ENCODE measurements at regions not wholly inside any gene's neighbourhood (a gene's known extent, or its start where the extent isn't known, plus 50 kb on each side); places are given as distances from the start of the nearest gene placed in this dataset.
A peak's percentile ranks its signal among the peaks of the same experiment; 100 is the strongest.

DNA sequence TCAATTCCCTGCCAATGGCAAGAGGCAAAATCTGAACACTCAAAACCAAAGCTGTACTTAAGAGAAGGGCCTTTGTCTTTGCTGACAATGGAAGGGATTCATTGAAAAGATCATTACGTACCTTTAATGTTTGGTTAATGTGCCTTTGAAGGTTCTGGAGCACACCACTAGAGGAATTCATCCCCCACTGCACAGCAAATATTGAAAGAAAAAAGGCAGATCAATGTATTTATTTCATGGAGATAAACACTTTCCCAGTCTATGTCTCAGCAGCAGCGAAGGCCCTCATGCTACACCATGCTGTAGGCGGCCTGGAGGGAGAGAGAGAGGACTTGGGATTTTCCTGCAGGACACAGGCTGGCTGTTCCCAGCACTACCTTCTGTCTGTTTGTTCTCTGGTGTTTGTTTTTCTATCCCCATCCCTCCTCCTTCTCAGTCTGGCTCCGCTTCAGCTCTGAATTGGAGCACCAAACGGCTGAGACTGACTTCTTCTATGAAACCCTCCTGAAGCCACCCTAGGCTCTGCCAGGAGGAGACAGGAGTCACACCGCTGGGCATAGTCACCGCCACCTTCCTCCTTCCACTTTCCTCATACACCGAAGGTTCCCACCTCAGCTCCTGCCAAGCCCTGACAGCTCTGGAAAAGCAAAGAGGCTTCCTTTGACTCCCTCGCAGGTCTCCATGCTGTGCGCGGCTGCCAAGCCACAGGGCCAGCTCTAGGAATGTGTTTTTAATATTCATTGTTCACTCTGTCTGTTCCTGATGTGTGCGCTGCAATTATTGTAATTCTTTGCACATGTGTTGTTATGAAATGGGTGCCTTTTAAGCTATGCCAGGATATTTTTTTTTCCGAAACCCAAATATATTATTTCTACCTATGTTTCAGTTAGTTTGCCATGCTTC lies 301.5 kb downstream of the FZD1 start (continued):
- TF ChIP-seq, protein P1, sequence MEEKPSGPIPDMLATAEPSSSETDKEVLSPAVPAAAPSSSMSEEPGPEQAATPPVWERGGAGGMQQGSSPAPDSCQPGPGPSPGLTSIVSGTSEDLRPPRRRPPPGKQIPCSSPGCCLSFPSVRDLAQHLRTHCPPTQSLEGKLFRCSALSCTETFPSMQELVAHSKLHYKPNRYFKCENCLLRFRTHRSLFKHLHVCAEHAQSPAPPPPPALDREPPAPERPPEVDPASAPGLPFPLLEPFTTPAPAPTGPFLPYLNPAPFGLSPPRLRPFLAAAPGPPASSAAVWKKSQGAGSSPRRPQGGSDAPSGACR (CRISPR knock-in tag; IDR thresholded peaks at IDR 0.05): no peak
- TF ChIP-seq KDM2A (CRISPR knock-in tag; IDR thresholded peaks at IDR 0.05; ENCODE audit: borderline replicate concordance, low read depth) (no peak; the same call in 1 of the 2 replicates), ZNF577 (CRISPR knock-in tag; IDR thresholded peaks at IDR 0.05; ENCODE audit: borderline replicate concordance, low read depth) (no peak), KAT2B (IDR thresholded peaks at IDR 0.05; ENCODE audit: borderline replicate concordance, low read depth, low read length) (no peak), NKX3-1 (CRISPR knock-in tag; IDR thresholded peaks at IDR 0.05) (no peak), GATAD2A (CRISPR knock-in tag; IDR thresholded peaks at IDR 0.05) (peak; percentile 70), TARDBP (CRISPR knock-in tag; IDR thresholded peaks at IDR 0.05) (peak; percentile 76), SSRP1 (CRISPR knock-in tag; IDR thresholded peaks at IDR 0.05) (no peak), WIZ (CRISPR knock-in tag; IDR thresholded peaks at IDR 0.05) (no peak), ZNF343 (CRISPR knock-in tag; IDR thresholded peaks at IDR 0.05) (no peak), KMT2B (CRISPR knock-in tag; IDR thresholded peaks at IDR 0.05) (no peak), PITX1 (CRISPR knock-in tag; IDR thresholded peaks at IDR 0.05) (no peak), ZNF383 (CRISPR knock-in tag; IDR thresholded peaks at IDR 0.05; ENCODE audit: borderline replicate concordance) (no peak), POLR2AphosphoS2 (IDR thresholded peaks at IDR 0.05; ENCODE audit: low read depth, low read length) (no peak), ZNF460 (CRISPR knock-in tag; IDR thresholded peaks at IDR 0.05; ENCODE audit: borderline replicate concordance) (no peak), HIVEP1 (CRISPR knock-in tag; IDR thresholded peaks at IDR 0.05) (no peak), NCOR1 (IDR thresholded peaks at IDR 0.05; ENCODE audit: borderline replicate concordance, low read length) (peak; percentile 64; the same call in 1 of the 2 replicates), ZSCAN22 (CRISPR knock-in tag; IDR thresholded peaks at IDR 0.05) (no peak), ZNF674 (CRISPR knock-in tag; IDR thresholded peaks at IDR 0.05; ENCODE audit: low read depth) (no peak), PHF5A (CRISPR knock-in tag; IDR thresholded peaks at IDR 0.05; ENCODE audit: low read depth, unreplicated experiment) (no peak)
- TF ChIP-seq, protein P2, sequence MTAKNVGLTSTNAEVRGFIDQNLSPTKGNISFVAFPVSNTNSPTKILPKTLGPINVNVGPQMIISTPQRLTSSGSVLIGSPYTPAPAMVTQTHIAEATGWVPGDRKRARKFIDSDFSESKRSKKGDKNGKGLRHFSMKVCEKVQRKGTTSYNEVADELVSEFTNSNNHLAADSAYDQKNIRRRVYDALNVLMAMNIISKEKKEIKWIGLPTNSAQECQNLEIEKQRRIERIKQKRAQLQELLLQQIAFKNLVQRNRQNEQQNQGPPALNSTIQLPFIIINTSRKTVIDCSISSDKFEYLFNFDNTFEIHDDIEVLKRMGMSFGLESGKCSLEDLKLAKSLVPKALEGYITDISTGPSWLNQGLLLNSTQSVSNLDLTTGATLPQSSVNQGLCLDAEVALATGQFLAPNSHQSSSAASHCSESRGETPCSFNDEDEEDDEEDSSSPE (CRISPR knock-in tag; IDR thresholded peaks at IDR 0.05): peak; percentile 42; the same call in 1 of the 2 replicates
- TF ChIP-seq, protein P3, sequence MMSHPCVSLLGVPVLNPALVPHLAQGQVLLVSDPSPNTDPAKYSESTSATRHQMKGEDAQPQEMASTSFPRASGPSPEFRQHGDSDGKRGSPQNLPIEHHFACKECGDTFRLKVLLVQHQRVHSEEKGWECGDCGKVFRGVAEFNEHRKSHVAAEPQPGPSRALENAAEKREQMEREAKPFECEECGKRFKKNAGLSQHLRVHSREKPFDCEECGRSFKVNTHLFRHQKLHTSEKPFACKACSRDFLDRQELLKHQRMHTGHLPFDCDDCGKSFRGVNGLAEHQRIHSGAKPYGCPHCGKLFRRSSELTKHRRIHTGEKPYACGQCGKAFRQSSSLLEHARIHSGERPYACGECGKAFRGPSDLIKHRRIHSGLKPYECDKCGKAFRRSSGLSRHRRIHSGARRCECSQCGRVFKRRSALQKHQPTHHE (CRISPR knock-in tag; IDR thresholded peaks at IDR 0.05; ENCODE audit: borderline replicate concordance): no peak
- TF ChIP-seq, protein P4, sequence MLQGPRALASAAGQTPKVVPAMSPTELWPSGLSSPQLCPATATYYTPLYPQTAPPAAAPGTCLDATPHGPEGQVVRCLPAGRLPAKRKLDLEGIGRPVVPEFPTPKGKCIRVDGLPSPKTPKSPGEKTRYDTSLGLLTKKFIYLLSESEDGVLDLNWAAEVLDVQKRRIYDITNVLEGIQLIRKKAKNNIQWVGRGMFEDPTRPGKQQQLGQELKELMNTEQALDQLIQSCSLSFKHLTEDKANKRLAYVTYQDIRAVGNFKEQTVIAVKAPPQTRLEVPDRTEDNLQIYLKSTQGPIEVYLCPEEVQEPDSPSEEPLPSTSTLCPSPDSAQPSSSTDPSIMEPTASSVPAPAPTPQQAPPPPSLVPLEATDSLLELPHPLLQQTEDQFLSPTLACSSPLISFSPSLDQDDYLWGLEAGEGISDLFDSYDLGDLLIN (CRISPR knock-in tag; IDR thresholded peaks at IDR 0.05; ENCODE audit: borderline replicate concordance): no peak
- TF ChIP-seq, protein P5, sequence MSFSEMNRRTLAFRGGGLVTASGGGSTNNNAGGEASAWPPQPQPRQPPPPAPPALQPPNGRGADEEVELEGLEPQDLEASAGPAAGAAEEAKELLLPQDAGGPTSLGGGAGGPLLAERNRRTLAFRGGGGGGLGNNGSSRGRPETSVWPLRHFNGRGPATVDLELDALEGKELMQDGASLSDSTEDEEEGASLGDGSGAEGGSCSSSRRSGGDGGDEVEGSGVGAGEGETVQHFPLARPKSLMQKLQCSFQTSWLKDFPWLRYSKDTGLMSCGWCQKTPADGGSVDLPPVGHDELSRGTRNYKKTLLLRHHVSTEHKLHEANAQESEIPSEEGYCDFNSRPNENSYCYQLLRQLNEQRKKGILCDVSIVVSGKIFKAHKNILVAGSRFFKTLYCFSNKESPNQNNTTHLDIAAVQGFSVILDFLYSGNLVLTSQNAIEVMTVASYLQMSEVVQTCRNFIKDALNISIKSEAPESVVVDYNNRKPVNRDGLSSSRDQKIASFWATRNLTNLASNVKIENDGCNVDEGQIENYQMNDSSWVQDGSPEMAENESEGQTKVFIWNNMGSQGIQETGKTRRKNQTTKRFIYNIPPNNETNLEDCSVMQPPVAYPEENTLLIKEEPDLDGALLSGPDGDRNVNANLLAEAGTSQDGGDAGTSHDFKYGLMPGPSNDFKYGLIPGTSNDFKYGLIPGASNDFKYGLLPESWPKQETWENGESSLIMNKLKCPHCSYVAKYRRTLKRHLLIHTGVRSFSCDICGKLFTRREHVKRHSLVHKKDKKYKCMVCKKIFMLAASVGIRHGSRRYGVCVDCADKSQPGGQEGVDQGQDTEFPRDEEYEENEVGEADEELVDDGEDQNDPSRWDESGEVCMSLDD (CRISPR knock-in tag; IDR thresholded peaks at IDR 0.05; ENCODE audit: borderline replicate concordance): no peak

All from HepG2 (cell line).